Ascending aorta (tissue), 2 donors: ENCODE measurements at regions not wholly inside any gene's neighbourhood (a gene's known extent, or its start where the extent isn't known, plus 50 kb on each side); places are given as distances from the start of the nearest gene placed in this dataset.
"Not testable (repeated sequence)": the region's sequence is repeated elsewhere in the genome, so short reads cannot be mapped to it uniquely, and the experiment has no call there.

ENCODE experiments used
- DNase-seq, 2 donors: peaks; one replicate each; pipeline ENCODE4 v3.0.0-alpha.2; 2019; ENCODE audit warnings: low spot score in 2 of 2
- H3K27ac ChIP-seq, 2 donors: fragments of 200-600 bp; sonication (generic); one replicate each; pipeline ENCODE4 v1.5.1; 2016 to 2017; ENCODE audit warnings: mild to moderate bottlenecking in 1 of 2
- H3K27me3 ChIP-seq: fragments of 200-600 bp; sonication (generic); one replicate; pipeline ENCODE4 v1.5.1; 2017
- H3K36me3 ChIP-seq, 2 donors: fragments of 200-600 bp; sonication (generic); one replicate each; pipeline ENCODE4 v1.5.1; 2016
- H3K4me1 ChIP-seq, 2 donors: fragments of 200-600 bp; sonication (generic); one replicate each; pipeline ENCODE4 v1.5.1; 2016 to 2017; ENCODE audit warnings: mild to moderate bottlenecking in 1 of 2
- H3K4me3 ChIP-seq, 2 donors: fragments of 200-600 bp; sonication (generic); one replicate each; pipeline ENCODE4 v1.5.1; 2016 to 2017; ENCODE audit warnings: mild to moderate bottlenecking in 1 of 2
- H3K9me3 ChIP-seq, 2 donors: fragments of 200-600 bp; sonication (generic); one replicate each; pipeline ENCODE4 v1.5.1; 2016
- intact Hi-C: fragments of 100-400 bp; cut with DNase I; formaldehyde crosslinking; loops from one replicate; pipeline ENCODE4 v1.15.1; 2023
- TF ChIP-seq, protein P1 (sequence below), 3 experiments: fragments of 200-600 bp in 2 of 3; fragments of 450-650 bp in 1 of 3; sonication (generic) in 2 of 3; IDR thresholded peaks; one replicate each; pipeline ENCODE4 v1.5.1; 2016 to 2019; ENCODE audit warnings: antibody characterized with exemption in 3 of 3, mild to moderate bottlenecking in 1 of 3, moderate library complexity in 1 of 3

DNA sequence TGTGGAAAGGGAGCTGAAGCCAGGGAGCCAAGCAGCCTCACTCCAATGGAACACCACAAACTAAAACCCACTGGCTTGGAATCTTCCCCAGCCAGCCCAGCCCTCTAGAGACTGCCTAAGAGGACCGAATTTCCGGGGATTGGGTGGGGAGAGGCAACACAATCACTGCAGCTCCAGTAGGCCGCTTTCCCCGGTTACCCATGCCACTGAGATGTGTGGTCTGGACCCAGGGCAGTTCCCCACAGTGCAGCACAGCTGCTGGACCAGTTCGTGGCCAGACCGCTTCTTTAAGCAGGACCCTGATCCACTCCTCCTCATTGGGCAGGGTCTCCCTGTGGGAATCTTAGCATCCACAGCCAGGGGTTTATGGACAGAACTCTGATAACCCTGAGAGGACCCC lies 91.9 kb upstream of the PAGE3 start:
- H3K27ac ChIP-seq: no peak overlapping the region
- DNase-seq: no peak
- TF ChIP-seq, protein P1, sequence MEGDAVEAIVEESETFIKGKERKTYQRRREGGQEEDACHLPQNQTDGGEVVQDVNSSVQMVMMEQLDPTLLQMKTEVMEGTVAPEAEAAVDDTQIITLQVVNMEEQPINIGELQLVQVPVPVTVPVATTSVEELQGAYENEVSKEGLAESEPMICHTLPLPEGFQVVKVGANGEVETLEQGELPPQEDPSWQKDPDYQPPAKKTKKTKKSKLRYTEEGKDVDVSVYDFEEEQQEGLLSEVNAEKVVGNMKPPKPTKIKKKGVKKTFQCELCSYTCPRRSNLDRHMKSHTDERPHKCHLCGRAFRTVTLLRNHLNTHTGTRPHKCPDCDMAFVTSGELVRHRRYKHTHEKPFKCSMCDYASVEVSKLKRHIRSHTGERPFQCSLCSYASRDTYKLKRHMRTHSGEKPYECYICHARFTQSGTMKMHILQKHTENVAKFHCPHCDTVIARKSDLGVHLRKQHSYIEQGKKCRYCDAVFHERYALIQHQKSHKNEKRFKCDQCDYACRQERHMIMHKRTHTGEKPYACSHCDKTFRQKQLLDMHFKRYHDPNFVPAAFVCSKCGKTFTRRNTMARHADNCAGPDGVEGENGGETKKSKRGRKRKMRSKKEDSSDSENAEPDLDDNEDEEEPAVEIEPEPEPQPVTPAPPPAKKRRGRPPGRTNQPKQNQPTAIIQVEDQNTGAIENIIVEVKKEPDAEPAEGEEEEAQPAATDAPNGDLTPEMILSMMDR (IDR thresholded peaks at IDR 0.05): no peak
- H3K36me3 ChIP-seq: no peaks in the 10 kb centered on the region
- intact Hi-C loops: no loop called here
- no peaks in the 10 kb centered on the region for H3K4me1 ChIP-seq
- no peak overlapping the region for H3K4me3 ChIP-seq
- no peaks in the 10 kb centered on the region for H3K9me3 ChIP-seq
- no peaks in the 10 kb centered on the region for H3K27me3 ChIP-seq

- Histone ChIP-seq H3K36me3 (no peaks in the 10 kb centered on the region), H3K4me1 (no peaks in the 10 kb centered on the region), H3K27me3 (no peaks in the 10 kb centered on the region), H3K4me3 (no peak overlapping the region), H3K9me3 (no peaks in the 10 kb centered on the region), H3K27ac (no peak overlapping the region)
- intact Hi-C loops: no loop called here
- DNase-seq: no peak
- TF ChIP-seq, protein P1 (IDR thresholded peaks at IDR 0.05): no peak
Observed at GRCh38 chrX:55357236-55357635, 92.5 kb upstream of the PAGE3 start.

DNA sequence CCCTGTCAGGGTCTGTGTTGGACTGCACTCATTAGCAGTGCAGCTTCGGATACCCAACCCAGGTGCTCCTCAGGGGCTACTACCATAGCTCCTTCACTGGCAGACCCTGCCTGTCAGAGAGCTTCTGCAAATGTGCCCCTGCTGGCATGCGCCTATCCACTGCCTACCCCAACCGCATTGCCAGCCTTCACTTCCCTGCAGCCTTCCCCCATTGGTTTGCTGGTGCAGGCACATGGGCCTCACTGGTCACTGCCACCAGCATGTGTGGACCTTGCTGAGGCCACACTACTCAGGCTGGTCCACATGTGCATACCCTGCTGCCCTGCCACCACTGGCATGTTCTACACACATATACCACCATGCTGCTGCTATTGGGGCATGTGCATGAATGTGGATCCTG lies 72.5 kb upstream of the MAGEH1 start:
- DNase-seq: no peak
- Histone ChIP-seq H3K4me3 (no peak overlapping the region), H3K36me3 (no peaks in the 10 kb centered on the region), H3K27ac (no peak overlapping the region), H3K27me3 (no peaks in the 10 kb centered on the region), H3K9me3 (peaks cover 0 to 7% of the 10 kb centered on the region in 2 donors), H3K4me1 (no peaks in the 10 kb centered on the region)
- intact Hi-C loops: no loop called here
- TF ChIP-seq, protein P1 (IDR thresholded peaks at IDR 0.05): no peak

- intact Hi-C loops: no loop called here
- Histone ChIP-seq H3K36me3 (no peaks in the 10 kb centered on the region), H3K4me1 (no peaks in the 10 kb centered on the region), H3K27ac (no peak overlapping the region), H3K4me3 (no peak overlapping the region), H3K27me3 (no peaks in the 10 kb centered on the region), H3K9me3 (no peaks in the 10 kb centered on the region)
- no peak for DNase-seq
- TF ChIP-seq, protein P1 (IDR thresholded peaks at IDR 0.05): no peak
Observed at GRCh38 chrX:55389376-55389775, 62.6 kb upstream of the MAGEH1 start.

- H3K27me3 ChIP-seq, DNase-seq, H3K36me3 ChIP-seq, H3K4me3 ChIP-seq, intact Hi-C loops, H3K9me3 ChIP-seq, H3K27ac ChIP-seq, H3K4me1 ChIP-seq: not testable (repeated sequence)
Observed at GRCh38 chrX:55396836-55397235, 55.1 kb upstream of the MAGEH1 start.
